Endothelial cell of umbilical vein (primary cell): ENCODE measurements at regions not wholly inside any gene's neighbourhood (a gene's known extent, or its start where the extent isn't known, plus 50 kb on each side); places are given as distances from the start of the nearest gene placed in this dataset.

Source experiments
- BruUV-seq: library from RNA; stranded (reverse); fragments of 400-500 nt; replicated peaks from 2 replicates; lab custom pipeline; 2021; lab: Mats Ljungman, UMichigan
- CTCF ChIA-PET: fragments of 300-600, 350-600 bp; sonication (Branson Sonifier 250); formaldehyde crosslinking; loops from one replicate; lab custom pipeline; 2021; ENCODE audit warnings: antibody characterized with exemption, inconsistent platforms; lab: Charles Lee
- POLR2A ChIA-PET: fragments of 300-600, 350-600 bp; sonication (Branson Sonifier 250); formaldehyde crosslinking; loops from one replicate; lab custom pipeline; 2021; ENCODE audit warnings: antibody characterized with exemption, inconsistent platforms; lab: Charles Lee
- DNase-seq: peaks from one replicate; pipeline ENCODE4 v3.0.0-alpha.2; 2011; ENCODE audit warnings: low read depth, low spot score
- FAIRE-seq: peaks from 2 replicates; lab custom pipeline; 2011; peaks lifted over from hg19 to GRCh38; lab: Jason Lieb, UNC
- H2AFZ ChIP-seq: 2 replicates; pipeline ENCODE4 v1.6.0; 2012; ENCODE audit warnings: low read depth, low read length, control low read depth, inconsistent platforms
- H3K27ac ChIP-seq: 2 replicates; pipeline ENCODE4 v1.5.1; 2011; ENCODE audit warnings: low read depth, mild to moderate bottlenecking, control low read depth, low read length, moderate library complexity; ENCODE audit not compliant: insufficient read depth
- H3K27me3 ChIP-seq, 2 experiments: 2 replicates each; pipeline versions ENCODE4 v1.6.0 to v1.6.1; 2011; ENCODE audit warnings: low read length in 2 of 2, mixed read lengths in 1 of 2; ENCODE audit not compliant: control insufficient read depth in 2 of 2, insufficient read depth in 2 of 2
- H3K36me3 ChIP-seq, 2 experiments: 2 replicates in 1 of 2; 3 replicates in 1 of 2; pipeline ENCODE4 v1.5.1; 2011; ENCODE audit warnings: low read length in 2 of 2, mild to moderate bottlenecking in 1 of 2, moderate library complexity in 1 of 2; ENCODE audit not compliant: control insufficient read depth in 2 of 2, insufficient read depth in 2 of 2; ENCODE audit errors: extremely low read depth in 1 of 2
- H3K4me1 ChIP-seq: 3 replicates; pipeline ENCODE4 v1.5.1; 2011; ENCODE audit warnings: mild to moderate bottlenecking, low read length; ENCODE audit not compliant: control insufficient read depth, insufficient read depth; ENCODE audit errors: extremely low read depth
- H3K4me2 ChIP-seq: 2 replicates; pipeline ENCODE4 v1.6.1; 2011; ENCODE audit warnings: low read length, control low read depth, mixed read lengths; ENCODE audit not compliant: insufficient read depth
- H3K4me3 ChIP-seq, 3 experiments: fragments of 200-600 bp in 1 of 3; sonication (generic), shearing (Covaris generic) in 1 of 3; replicated peaks in 1 of 3; 2 replicates each; pipeline ENCODE4 v1.5.1; 2011 to 2016; ENCODE audit warnings: control low read depth in 3 of 3, low read length in 3 of 3, mild to moderate bottlenecking in 2 of 3, inconsistent platforms in 1 of 3, low read depth in 1 of 3, moderate library complexity in 1 of 3; ENCODE audit not compliant: insufficient read depth in 1 of 3
- H3K79me2 ChIP-seq: 2 replicates; pipeline ENCODE4 v1.6.0; 2012; ENCODE audit warnings: low read length, inconsistent platforms; ENCODE audit not compliant: control insufficient read depth, insufficient read depth
- H3K9ac ChIP-seq: replicated peaks from 2 replicates; pipeline ENCODE3; 2011; ENCODE audit warnings: low read length, control low read depth; ENCODE audit not compliant: insufficient read depth; ENCODE audit errors: extremely low read depth
- H3K9me1 ChIP-seq: replicated peaks from 3 replicates; pipeline ENCODE4 v1.6.0; 2011; ENCODE audit warnings: mild to moderate bottlenecking, low read length; ENCODE audit not compliant: control insufficient read depth, insufficient read depth; ENCODE audit errors: extremely low read depth
- H3K9me3 ChIP-seq: replicated peaks from 2 replicates; pipeline ENCODE4 v1.5.1; 2012; ENCODE audit warnings: low read length, inconsistent platforms; ENCODE audit not compliant: control insufficient read depth, insufficient read depth
- H4K20me1 ChIP-seq: replicated peaks from 2 replicates; pipeline ENCODE3; 2011; ENCODE audit warnings: mild to moderate bottlenecking, low read length; ENCODE audit not compliant: control insufficient read depth, insufficient read depth; ENCODE audit errors: extremely low read depth
- CTCF ChIP-seq, 2 donors: IDR thresholded peaks; 1 replicate in 1 of 2; 2 replicates in 1 of 2; pipeline ENCODE4 v1.5.1; 2011; ENCODE audit warnings: low read length in 2 of 2, mild to moderate bottlenecking in 2 of 2, moderate library complexity in 2 of 2, control low read depth in 1 of 2, inconsistent platforms in 1 of 2, low read depth in 1 of 2; ENCODE audit not compliant: insufficient read depth in 1 of 2; ENCODE audit errors: extremely low read depth in 1 of 2
- EZH2 ChIP-seq: IDR thresholded peaks from 2 replicates; pipeline ENCODE4 v1.6.1; 2012; ENCODE audit warnings: borderline replicate concordance, low read depth, mild to moderate bottlenecking, moderate library complexity, low read length, inconsistent platforms; ENCODE audit not compliant: severe bottlenecking
- FOS ChIP-seq: IDR thresholded peaks from 2 replicates; pipeline ENCODE4 v1.6.1; 2011; ENCODE audit warnings: mild to moderate bottlenecking, low read length, moderate library complexity, borderline replicate concordance; ENCODE audit not compliant: insufficient read depth
- GATA2 ChIP-seq: IDR thresholded peaks from 2 replicates; pipeline ENCODE4 v1.7.0; 2011; ENCODE audit warnings: low read depth, mild to moderate bottlenecking, moderate library complexity, mixed read lengths, low read length; ENCODE audit not compliant: insufficient read length, insufficient read depth
- JUN ChIP-seq: IDR thresholded peaks from 2 replicates; pipeline ENCODE4 v1.6.1; 2011; ENCODE audit warnings: borderline replicate concordance, low read depth; ENCODE audit not compliant: insufficient read length, insufficient read depth
- MAX ChIP-seq: IDR thresholded peaks from 2 replicates; pipeline ENCODE4 v1.6.1; 2011; ENCODE audit not compliant: insufficient read depth, insufficient read length
- MYC ChIP-seq: IDR thresholded peaks from one replicate; pipeline ENCODE4 v1.6.1; 2011; ENCODE audit warnings: mild to moderate bottlenecking, low read depth, low read length
- POLR2A ChIP-seq: IDR thresholded peaks from 2 replicates; pipeline ENCODE4 v1.6.1; 2012; ENCODE audit warnings: low read depth, mild to moderate bottlenecking, control low read depth, low read length
- POLR2AphosphoS5 ChIP-seq: IDR thresholded peaks from 2 replicates; pipeline ENCODE4 v1.6.1; 2012; ENCODE audit warnings: low read depth, mild to moderate bottlenecking, control low read depth, low read length, moderate library complexity; ENCODE audit not compliant: insufficient read depth
- dilution Hi-C: fragments of 300-500 bp; cut with MboI; formaldehyde crosslinking; loops from one replicate; pipeline ENCODE4 v1.15.0; 2019; ENCODE audit warnings: low sequenced_read_pairs; ENCODE audit not compliant: extremely low pct_ligation_motif_present
- intact Hi-C: fragments of 100-400 bp; cut with micrococcal nuclease; formaldehyde crosslinking; loops from one replicate; pipeline ENCODE4 v1.10.0; 2022

- Histone ChIP-seq H2AFZ (no peak overlapping the region), H3K79me2 (no peaks in the 10 kb centered on the region), H3K27ac (no peak overlapping the region), H3K9me1 (no peaks in the 10 kb centered on the region), H3K9me3 (no peaks in the 10 kb centered on the region), H3K27me3 (no peaks in the 10 kb centered on the region), H3K9ac (no peak overlapping the region), H3K4me3 (no peak overlapping the region), H3K4me2 (no peak overlapping the region), H3K4me1 (no peaks in the 10 kb centered on the region), H3K36me3 (no peaks in the 10 kb centered on the region), H4K20me1 (no peaks in the 10 kb centered on the region)
- dilution Hi-C loops (no loop called here), intact Hi-C loops (no loop called here)
- ChIA-PET CTCF (no interaction called here), POLR2A (no interaction called here)
- TF ChIP-seq POLR2A (no peak), EZH2 (no peak), FOS (no peak)
- no peak for FAIRE-seq
- no TSS peak for BruUV-seq
- DNase-seq = no peak
Measured at GRCh38 chr5:131021646-131022045, 143.4 kb downstream of the HINT1 start.

- dilution Hi-C loops = no loop called here
- H3K27ac ChIP-seq = no peak overlapping the region
- no peaks in the 10 kb centered on the region for H3K4me1 ChIP-seq
- no peak overlapping the region for H3K4me3 ChIP-seq
- H3K4me2 ChIP-seq = no peak overlapping the region
- intact Hi-C loops = no loop called here
- FAIRE-seq (no peak), DNase-seq (no peak)
- H3K79me2 ChIP-seq = no peaks in the 10 kb centered on the region
- ChIA-PET CTCF (no interaction called here), POLR2A (interaction anchor here (0.6 kb wide), 1 partner anchor 400 kb away, joined by 3 read pairs; no protein-coding TSS in a partner anchor)
- no peaks in the 10 kb centered on the region for H4K20me1 ChIP-seq
- BruUV-seq = no TSS peak
- no peak overlapping the region for H3K9ac ChIP-seq
- no peaks in the 10 kb centered on the region for H3K27me3 ChIP-seq
- H3K9me1 ChIP-seq = no peaks in the 10 kb centered on the region
- no peaks in the 10 kb centered on the region for H3K9me3 ChIP-seq
- no peaks in the 10 kb centered on the region for H3K36me3 ChIP-seq
- TF ChIP-seq POLR2AphosphoS5 (no peak), EZH2 (no peak), CTCF (IDR thresholded peaks at IDR 0.05; ENCODE audit: extremely low read depth in 1 of 2, insufficient read depth in 1 of 2, low read depth in 1 of 2, low read length in 2 of 2) (no peak), JUN (no peak), MYC (no peak), MAX (no peak), GATA2 (no peak), POLR2A (no peak), FOS (no peak)
- H2AFZ ChIP-seq = no peak overlapping the region
Measured at GRCh38 chr5:131019601-131020315, 145.3 kb downstream of the HINT1 start.
